GM21528 (cell line): ENCODE measurements at regions not wholly inside any gene's neighbourhood (a gene's known extent, or its start where the extent isn't known, plus 50 kb on each side); places are given as distances from the start of the nearest gene placed in this dataset.
A peak's percentile ranks its signal among the peaks of the same experiment; 100 is the strongest.
"Not testable (repeated sequence)": the region's sequence is repeated elsewhere in the genome, so short reads cannot be mapped to it uniquely, and the experiment has no call there.

ENCODE experiments used
- ATAC-seq: cut with Tn5 transposase; IDR thresholded peaks from one replicate; pipeline ENCODE4 v1.9.1; 2021; ENCODE audit warnings: mild to moderate bottlenecking, moderate library complexity; ENCODE audit not compliant: unreplicated experiment, low FRiP score

DNA sequence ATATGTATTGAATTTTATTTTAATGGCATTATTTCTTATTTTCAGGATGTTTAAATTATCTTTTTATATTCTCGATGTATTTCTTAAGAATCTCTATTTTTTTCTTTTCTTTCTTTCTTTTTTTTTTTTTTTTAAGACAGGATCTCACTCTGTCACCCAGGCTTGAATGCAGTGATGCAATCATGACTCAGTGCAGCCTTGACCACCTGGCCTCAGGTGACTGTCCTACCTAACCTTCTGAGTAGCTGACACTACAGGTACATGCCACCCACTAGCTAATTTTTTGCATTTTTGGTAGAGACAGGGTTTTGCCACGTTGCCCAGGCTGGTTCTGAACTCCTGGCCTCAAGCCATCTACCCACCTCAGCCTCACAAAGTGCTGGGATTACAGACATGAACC is 143.8 kb upstream of the LAMA2 start:
- ATAC-seq = no peak

DNA sequence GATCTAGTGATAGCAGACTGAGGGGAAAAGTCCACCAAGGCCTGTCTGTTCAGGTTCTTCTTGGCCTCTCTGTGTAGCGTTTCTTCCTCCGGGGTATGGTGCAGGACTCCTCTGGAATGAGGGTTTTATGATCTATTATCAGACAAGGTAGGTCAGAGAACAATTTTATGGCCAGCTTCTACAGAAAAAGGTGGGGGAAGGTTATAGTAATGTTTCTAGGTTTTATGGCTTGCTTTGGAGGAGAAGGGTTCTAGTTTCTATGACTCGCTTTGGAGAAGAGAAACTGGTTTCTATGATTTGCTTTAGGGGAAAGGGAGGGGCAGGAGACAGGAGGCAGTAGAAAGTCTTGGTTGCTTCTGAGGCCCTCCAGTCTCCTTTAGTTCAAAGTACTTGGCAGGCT is 144.8 kb upstream of the LAMA2 start:
- peak; percentile 83 for ATAC-seq

DNA sequence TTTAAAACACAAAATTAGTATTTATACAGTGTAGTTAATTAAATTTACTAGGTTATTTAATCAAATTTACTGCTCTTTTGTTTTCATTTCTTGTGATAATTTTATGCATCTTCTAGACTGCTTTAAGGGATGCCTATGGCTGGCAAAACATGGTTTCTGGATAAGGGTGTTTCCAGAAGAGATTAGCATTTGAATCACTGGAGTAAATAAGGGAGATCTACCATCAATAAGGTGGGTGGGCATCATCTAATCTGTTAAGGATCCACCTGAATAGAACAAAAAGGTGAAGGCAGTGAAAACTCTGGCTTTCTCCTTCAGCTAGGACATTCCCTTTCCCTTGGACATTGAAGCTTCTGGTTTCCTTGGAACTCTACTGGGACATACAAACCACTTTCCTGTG is 146.2 kb upstream of the LAMA2 start:
- no peak for ATAC-seq

DNA sequence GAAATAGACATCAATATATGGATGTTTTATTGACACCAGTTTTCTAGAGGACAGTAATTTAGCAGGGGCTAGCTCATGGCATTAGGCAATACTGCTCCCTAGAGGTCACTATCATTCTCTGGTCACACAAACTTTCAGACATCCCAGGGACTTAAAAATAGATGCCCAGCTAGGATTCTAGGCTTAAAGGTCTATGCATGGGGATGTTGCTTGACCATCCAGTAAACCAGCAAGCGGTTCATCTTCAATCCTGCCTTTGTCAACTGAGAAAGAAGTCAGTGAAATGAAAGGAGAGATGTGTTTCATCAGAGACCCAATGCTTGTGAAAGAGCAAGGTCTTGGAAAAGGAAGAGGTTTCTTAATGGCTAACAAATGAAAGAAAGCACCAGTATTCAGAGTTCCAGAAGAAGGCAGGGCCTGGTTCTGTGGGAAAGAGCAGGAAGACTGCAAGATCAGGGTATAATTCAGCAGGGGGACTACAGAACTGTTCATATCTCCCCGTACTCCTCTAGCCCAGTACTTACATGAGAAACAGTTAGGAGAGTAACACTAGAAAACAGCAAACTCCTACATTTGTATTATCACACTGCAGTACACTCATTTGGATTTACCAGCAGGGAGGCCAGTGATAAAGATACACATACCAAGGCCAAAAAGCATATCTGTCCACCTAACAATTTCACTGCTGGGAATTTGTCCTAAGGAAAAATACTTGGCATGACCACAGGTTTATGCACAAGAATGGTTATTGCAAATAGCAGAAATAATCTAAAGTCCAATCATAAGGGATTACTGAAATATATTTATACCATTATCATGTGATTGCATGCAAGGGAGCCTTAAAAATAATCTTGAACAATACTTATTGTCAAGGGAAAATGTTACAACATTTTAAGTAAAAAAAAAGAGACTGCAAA is 151.4 kb upstream of the LAMA2 start:
- no peak for ATAC-seq

DNA sequence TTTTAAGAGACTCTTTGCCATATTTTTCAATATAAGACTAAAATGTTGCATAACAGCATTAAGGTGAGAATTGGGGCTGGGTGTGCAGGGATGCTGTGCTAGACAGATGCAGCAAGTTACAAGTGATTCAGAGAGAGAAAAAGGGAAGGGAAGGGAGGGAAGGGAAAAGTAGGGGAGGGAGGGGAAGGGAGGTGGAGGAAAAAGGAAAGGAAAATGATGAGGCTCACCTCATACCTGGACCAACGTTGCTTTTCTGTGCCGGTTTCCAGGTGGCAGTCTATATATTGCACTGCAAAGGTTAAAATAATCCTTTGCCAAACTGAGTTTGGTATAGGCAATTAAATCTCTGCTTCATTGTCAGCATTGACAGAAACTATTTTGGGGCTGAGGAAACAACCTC is 155.4 kb upstream of the LAMA2 start:
- ATAC-seq = no peak

DNA sequence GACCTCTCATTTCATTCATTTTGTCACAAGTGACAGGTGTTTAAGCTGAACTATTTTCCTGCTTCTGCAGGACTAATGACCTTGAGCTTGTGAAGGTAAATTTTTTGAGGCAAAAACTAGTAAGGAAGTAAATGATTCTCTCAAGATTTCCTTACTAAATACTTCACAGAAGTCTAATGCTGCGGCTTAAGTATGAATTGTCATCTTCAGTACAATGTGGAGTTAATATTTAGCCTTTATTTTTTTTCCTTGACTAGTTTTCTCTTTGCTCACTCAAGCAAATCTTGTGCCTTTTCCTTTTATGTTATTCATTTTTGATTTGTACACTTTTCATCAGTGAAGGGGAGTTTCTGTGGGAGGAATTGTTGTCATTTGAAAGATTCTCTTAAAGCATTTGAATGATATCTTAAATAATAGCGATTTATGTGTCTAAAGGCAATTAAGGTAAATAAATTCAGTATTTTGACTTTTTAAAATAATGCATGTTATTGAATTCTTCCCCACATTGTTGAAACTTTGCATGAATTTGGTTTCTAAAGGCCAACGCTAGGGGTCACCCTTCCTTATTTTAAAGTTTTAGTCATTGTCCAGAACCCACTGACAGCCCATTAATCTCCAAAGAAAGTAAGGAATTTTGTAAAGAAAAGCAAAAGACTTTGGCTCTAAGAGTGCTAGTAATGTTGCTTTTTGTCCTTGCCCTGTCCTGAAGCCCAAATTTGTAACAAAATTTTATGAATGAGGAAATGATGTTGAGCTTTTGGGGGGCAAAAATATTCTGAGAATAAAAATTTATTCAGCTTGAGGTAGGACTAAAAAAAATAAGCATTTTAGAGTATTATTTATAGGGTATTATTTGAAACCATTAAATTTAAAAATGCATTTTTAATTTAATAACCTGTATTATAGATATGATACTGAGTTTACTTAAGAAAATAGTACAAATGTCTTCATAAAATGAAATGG is 157.4 kb upstream of the LAMA2 start:
- ATAC-seq = peak; percentile 52

DNA sequence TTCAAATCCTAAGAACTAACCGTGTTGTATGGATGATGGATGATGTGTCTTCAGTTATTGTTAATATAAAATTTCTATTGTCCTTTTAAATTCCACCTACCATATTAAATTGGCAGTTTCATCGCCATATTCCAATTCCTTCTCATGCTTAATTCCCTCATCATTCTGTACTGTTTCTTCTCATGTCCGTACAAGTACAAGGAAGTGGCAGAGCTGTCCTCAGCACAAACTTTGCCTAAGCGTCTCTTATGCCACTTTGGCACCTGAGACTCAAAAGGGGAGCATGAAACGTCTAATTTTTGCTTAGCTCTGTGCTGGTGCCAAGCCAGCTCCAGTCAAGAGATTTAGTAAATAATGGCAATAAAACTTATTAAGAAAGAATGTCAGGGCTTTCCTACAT is 158.2 kb upstream of the LAMA2 start:
- ATAC-seq = no peak

DNA sequence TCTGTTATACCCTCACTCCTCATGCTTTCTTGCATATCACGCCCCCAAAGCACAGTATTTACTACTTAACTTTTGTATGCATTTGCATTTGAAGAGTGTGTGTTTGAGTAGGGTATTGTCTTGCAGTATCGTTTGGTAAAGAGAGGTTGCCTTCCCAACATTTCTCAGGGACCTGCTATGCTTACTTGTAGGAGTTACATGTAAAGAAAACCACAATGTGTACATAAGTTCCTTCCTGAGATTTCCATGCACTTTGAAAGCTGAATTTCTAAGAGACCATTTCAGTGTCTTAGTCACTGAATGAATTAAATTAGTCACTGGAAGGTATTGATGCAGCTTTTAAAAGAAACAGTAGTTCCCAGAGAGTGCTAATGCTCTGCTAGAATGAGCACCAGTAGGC is 159.3 kb upstream of the LAMA2 start:
- no peak for ATAC-seq

DNA sequence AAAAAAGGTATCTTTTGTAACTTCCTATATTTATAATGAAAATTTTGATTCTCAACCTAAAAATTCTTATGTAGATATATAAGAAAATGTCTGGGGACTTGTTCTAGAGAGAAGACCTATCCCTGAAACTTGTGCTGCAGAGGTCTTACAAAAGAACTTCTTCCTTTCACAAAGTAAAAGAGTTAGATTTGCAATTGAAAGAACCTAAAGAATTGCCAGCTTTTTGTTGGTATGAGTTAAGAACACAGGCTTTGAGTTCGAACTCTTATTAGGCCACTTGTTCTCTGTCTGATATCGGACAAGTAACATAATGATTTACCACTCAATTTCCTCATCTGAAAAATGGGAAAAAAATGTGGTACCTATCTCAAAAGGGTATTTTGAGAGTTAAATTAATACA is 162.0 kb upstream of the LAMA2 start:
- no peak for ATAC-seq

DNA sequence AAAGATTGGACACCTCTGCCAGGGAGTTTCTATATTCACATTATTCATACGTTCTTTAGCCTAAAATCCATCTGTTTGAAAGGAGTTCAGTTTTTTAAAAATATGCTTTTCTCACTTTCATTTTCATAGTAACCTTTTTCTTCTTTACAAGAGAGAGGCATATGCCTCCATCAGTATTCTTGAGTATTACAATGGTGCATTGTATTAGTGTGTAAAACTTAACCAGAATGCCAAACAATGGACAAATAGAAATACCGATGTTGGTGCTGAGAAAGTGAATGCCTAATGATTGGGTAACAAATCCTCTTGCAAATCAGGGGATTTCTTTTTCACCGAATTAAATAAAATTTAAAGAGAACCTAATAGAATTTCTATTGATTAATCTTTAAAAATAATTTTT is 163.2 kb upstream of the LAMA2 start:
- ATAC-seq = no peak

DNA sequence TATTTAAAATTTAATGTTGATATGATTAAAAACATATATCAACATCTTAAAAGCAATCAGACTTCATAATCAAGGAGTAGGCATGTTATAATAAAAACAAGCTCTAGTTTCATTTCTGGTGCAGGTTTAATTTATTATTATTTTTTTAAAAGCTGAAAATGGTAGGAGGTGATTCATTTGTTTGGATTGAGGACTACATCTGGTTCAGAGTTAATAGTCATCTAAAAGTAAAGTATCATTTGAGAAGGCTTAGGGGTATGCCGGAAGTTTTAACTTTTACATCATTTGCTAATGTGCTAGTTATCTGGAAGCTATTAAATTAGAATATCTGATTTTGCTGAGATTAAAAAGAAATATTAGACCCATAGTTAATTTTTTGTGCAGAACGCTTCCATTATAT is 169.5 kb upstream of the LAMA2 start:
- no peak for ATAC-seq

DNA sequence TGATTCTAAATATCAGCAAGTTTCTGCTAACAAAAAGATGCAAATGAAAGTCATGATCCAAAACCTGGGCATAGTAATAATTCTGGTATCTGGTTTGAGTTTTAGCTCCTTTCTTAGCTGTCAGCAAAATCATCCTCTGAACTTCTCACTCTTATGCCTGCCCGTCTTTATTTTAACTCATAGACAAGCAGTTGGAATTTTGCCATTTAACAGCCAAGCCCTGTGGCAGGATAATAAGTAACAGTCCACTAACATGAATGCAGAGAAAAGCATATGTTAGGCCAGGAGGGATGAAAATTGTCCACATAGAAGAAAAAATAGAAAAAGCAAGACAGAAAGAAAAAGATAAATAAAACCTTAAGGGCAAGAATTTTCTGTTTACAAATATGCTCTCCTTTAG is 170.0 kb upstream of the LAMA2 start:
- ATAC-seq = no peak

DNA sequence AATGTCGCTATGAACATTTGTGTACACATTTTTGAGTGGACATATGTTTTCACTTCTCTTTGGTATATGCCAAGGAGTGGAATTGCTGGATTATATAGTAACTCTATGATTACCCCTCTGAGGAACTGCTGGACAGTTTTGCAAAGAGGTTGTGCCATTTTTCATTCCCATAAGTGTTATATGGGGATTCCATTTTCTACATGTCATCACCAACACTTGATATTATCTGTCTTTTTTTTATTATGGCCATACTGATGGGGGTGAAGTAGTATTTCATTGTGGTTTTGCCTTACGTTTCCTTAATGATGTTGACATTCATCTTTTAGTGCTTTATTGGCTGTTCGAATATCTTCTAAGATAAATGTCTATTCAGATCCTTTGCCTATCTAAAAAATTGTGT is 171.8 kb upstream of the LAMA2 start:
- no peak for ATAC-seq

DNA sequence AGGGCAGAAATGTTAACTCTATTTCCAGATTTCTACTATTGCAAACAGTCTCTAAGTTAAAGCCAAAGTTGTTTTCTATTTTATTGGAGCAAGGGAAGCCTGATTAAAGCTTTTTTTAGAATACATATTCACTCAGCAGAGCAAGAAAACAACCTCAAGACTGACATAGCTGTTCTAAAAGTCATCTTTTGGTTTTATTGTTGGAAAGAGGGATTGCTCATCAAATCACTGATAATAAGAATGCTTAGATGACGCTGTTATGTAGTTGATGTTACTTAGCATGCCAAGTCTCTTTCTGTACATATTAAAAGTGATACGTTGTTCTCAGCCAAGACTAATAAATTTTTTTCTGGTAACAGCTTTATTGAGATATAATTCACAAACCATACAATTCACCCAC is 172.6 kb upstream of the LAMA2 start:
- ATAC-seq = no peak

DNA sequence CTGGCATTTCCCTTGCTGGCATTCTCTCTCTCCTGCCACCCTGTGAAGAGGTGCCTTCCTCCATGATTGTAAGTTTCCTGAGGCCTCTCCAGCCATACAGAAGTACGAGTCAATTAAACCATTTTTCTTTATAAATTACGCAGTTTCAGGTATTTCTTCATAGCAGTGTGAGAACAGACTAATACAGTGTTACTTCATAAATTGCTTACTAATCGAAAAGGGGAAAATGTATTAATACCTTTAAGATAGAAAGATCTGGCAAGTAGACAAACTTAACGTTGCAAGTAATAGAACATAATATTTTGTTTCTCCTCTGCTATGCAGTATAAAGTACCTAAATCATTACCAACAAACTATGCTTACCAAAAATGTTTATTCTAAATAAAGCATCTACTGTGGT is 178.3 kb upstream of the LAMA2 start:
- ATAC-seq = no peak

DNA sequence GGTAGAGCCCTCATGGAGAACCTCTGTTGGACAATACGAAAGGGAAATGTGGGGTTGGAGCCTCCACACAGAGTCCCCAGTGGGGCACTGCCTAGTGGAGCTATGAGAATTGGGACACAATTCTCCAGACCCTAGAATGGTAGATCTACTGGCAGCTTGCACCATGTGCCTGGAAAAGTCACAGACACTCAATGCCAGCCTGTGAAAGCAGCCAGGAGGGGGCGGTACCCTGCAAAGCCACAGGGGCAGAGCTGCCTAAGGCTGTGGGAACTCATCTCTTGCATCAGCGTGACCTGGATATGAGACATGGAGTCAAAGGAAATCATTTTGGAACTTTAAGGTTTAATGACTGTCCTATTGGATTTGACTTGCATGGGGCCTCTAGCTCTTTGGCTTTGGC is 179.1 kb upstream of the LAMA2 start:
- not testable (repeated sequence) for ATAC-seq

DNA sequence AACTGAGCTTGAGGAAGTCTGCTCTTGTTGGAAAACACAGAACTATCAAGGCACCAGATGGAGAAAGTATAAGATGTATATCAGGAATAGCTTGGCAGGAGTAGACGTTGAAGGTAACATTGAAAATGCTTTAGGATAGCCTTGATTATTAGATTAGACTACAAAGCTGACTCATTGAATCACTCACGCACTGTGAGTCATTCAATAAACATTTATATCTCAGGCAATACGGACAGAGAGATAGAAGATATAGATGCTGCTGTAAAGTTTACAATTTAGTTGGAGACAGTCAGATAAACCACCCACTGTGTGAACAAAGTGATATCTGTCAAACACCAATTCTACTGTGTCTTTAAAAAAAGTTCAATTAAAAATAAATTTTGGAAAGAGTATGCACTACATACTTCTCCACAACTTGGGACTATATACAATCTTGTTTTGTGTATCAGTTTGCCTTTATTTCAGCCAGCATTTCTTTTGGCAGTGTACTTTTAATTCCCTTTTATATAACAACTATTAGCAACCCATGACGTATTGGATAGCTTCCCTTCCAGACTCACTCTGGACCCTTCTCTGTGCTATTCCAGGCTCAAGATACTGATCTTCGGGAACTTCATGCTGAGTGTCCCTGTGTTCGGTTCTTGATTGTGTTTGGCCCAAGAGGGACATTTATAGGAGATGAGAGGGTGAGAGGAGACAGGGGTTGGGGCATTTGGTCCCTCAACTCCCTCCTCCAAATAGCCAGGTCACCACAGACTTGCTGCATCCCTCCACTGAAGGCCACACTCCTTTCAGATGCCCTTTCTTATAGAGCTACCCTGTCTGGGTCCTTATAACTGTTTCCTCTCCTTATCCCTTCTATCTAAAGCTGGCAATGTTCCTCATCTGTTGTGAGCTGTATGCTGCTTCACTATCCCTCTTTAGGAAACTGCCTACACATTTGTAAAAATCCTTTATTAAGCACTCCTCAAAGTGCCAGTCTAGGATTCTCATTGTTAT is 176.6 kb upstream of the PTPRK start:
- no peak for ATAC-seq

DNA sequence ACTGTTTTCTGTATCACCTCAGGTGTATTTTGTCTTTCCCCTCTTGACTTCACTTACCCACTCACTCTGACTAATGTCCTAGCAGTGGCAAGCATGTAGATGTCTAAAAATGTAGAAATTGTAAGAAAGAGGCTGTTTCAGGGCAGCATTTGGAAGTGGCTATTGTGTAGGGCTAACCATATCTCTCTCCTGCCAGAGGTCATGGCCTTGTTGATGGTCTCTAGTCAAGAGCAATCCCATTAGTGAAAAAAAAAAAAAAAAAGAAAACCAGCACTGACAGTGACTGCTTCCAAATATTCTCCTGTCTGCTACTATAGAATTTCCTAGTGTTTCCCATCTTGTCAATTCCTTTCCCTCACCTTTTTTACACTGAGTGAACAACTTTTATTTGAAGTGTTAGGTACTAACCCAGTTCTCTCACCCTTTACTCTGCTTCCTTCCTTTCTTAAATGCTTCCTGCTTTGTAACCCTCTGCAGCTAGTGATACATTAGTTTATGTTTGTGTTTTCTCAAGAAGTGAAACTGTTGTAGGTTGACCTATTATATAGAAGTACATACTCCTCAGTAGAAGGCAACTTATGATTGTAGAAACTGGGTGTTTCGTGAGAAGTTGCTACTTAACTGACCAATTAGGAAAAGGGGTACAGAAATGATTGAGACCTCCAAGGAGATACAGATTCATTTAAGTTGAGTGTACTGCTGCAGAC is 174.1 kb upstream of the PTPRK start:
- ATAC-seq = peak; percentile 90

DNA sequence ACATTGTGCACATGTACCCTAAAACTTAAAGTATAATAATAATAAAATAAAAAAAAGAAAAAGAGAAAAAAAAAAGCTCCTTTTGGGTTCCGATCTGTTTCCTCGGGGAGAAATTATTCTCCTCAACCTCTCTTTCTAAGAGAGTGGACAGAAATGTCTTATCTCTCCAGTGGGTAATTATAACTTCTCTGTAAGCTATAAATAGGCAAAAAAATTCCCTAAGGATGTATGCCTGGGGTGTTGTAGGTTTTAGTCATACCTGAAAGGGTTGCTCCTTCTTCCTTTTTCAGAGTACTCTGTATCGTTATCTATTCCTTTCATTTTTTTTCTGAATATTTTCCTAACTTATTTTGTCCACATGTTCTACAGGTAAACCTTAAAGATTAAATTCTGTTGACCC is 169.7 kb upstream of the PTPRK start:
- no peak for ATAC-seq

DNA sequence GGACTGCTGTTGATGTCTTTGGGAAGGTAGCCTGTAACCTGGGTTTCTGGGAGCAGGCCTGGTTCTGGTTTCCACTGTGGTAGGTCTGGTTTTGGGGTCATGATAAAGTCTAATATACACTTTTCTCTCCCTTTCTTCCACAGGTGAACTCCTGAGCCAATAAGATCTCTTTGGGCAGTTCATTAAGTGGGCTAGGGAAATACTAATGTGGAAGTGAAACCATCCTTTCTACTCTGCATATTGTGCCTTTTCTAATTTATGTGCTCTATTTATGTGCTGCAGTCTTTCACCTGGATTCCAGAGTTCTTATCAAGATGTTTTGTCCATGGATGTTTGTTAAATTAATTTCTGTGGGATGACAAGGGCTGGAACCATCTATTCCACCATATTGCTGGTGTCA is 165.7 kb upstream of the PTPRK start:
- ATAC-seq = no peak
